ENCODE measurements at regions not wholly inside any gene's neighbourhood (a gene's known extent, or its start where the extent isn't known, plus 50 kb on each side); places are given as distances from the start of the nearest gene placed in this dataset.
"Not testable (repeated sequence)": the region's sequence is repeated elsewhere in the genome, so short reads cannot be mapped to it uniquely, and the experiment has no call there.

- no peak overlapping the region for H3K27ac ChIP-seq (ENCODE audit: low read depth, low read length)
- H2AFZ ChIP-seq (ENCODE audit: low read length, unreplicated experiment): no peak overlapping the region
- H3K4me1 ChIP-seq (ENCODE audit: control insufficient read depth, insufficient read depth, low read length, unreplicated experiment): no peaks in the 10 kb centered on the region
- H3K79me2 ChIP-seq (ENCODE audit: control insufficient read depth, insufficient read depth, low read length, unreplicated experiment): no peaks in the 10 kb centered on the region
- no peaks in the 10 kb centered on the region for H3K36me3 ChIP-seq (ENCODE audit: insufficient read depth, low read length)
- no peak overlapping the region for H3K4me3 ChIP-seq (ENCODE audit: low read depth, low read length)
- no peaks in the 10 kb centered on the region for H3K27me3 ChIP-seq (ENCODE audit: insufficient read depth, low read length)
Observed at GRCh38 chr18:42360716-42361115, 405.7 kb downstream of the PIK3C3 start.

- H3K36me3 ChIP-seq (ENCODE audit: insufficient read depth, low read length): no peaks in the 10 kb centered on the region
- no peaks in the 10 kb centered on the region for H3K27me3 ChIP-seq (ENCODE audit: insufficient read depth, low read length)
- H3K79me2 ChIP-seq (ENCODE audit: control insufficient read depth, insufficient read depth, low read length, unreplicated experiment): no peaks in the 10 kb centered on the region
- H2AFZ ChIP-seq (ENCODE audit: low read length, unreplicated experiment): no peak overlapping the region
- no peak overlapping the region for H3K27ac ChIP-seq (ENCODE audit: low read depth, low read length)
- no peaks in the 10 kb centered on the region for H3K4me1 ChIP-seq (ENCODE audit: control insufficient read depth, insufficient read depth, low read length, unreplicated experiment)
- H3K4me3 ChIP-seq (ENCODE audit: low read depth, low read length): no peak overlapping the region
Observed at GRCh38 chr18:42363446-42364441, 408.7 kb downstream of the PIK3C3 start.

- no peaks in the 10 kb centered on the region for H3K4me1 ChIP-seq (ENCODE audit: control insufficient read depth, insufficient read depth, low read length, unreplicated experiment)
- H3K4me3 ChIP-seq (ENCODE audit: low read depth, low read length): no peak overlapping the region
- no peaks in the 10 kb centered on the region for H3K36me3 ChIP-seq (ENCODE audit: insufficient read depth, low read length)
- no peaks in the 10 kb centered on the region for H3K27me3 ChIP-seq (ENCODE audit: insufficient read depth, low read length)
- H3K27ac ChIP-seq (ENCODE audit: low read depth, low read length): no peak overlapping the region
- H3K79me2 ChIP-seq (ENCODE audit: control insufficient read depth, insufficient read depth, low read length, unreplicated experiment): no peaks in the 10 kb centered on the region
- no peak overlapping the region for H2AFZ ChIP-seq (ENCODE audit: low read length, unreplicated experiment)
Observed at GRCh38 chr18:42364766-42365165, 409.7 kb downstream of the PIK3C3 start.

GRCh38 chr18:42365591-42365990, 410.6 kb downstream of the PIK3C3 start:
- no peak overlapping the region for H3K27ac ChIP-seq (ENCODE audit: low read depth, low read length)
- no peaks in the 10 kb centered on the region for H3K79me2 ChIP-seq (ENCODE audit: control insufficient read depth, insufficient read depth, low read length, unreplicated experiment)
- no peaks in the 10 kb centered on the region for H3K27me3 ChIP-seq (ENCODE audit: insufficient read depth, low read length)
- H3K4me3 ChIP-seq (ENCODE audit: low read depth, low read length): no peak overlapping the region
- no peaks in the 10 kb centered on the region for H3K36me3 ChIP-seq (ENCODE audit: insufficient read depth, low read length)
- H3K4me1 ChIP-seq (ENCODE audit: control insufficient read depth, insufficient read depth, low read length, unreplicated experiment): no peaks in the 10 kb centered on the region
- no peak overlapping the region for H2AFZ ChIP-seq (ENCODE audit: low read length, unreplicated experiment)

GRCh38 chr18:42373584-42373983, 418.6 kb downstream of the PIK3C3 start:
- Histone ChIP-seq H3K4me3 (ENCODE audit: low read depth, low read length) (no peak overlapping the region), H3K27me3 (ENCODE audit: insufficient read depth, low read length) (no peaks in the 10 kb centered on the region), H3K79me2 (ENCODE audit: control insufficient read depth, insufficient read depth, low read length, unreplicated experiment) (no peaks in the 10 kb centered on the region), H3K36me3 (ENCODE audit: insufficient read depth, low read length) (no peaks in the 10 kb centered on the region), H3K27ac (ENCODE audit: low read depth, low read length) (no peak overlapping the region), H2AFZ (ENCODE audit: low read length, unreplicated experiment) (no peak overlapping the region), H3K4me1 (ENCODE audit: control insufficient read depth, insufficient read depth, low read length, unreplicated experiment) (no peaks in the 10 kb centered on the region)

DNA sequence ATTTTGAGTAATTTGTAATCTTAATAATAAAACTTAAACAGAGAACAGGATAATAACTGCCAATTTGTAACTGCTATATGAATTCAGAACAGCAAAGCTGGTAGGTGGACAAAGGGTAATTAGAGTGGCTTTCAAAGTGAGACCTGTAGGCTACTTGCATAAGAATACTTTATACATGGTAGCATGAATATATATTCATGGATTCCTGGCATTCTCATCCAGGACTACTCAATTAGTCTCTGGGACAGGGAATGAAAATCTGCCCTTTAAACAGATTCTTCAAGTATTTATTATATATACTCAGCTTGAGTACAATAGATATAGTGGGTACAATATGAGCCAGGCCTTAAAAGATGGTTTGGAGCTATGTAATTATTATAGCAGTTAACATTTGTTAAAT, 419.9 kb downstream of the PIK3C3 start:
- Histone ChIP-seq H3K27me3 (ENCODE audit: insufficient read depth, low read length) (no peaks in the 10 kb centered on the region), H3K27ac (ENCODE audit: low read depth, low read length) (no peak overlapping the region), H2AFZ (ENCODE audit: low read length, unreplicated experiment) (no peak overlapping the region), H3K79me2 (ENCODE audit: control insufficient read depth, insufficient read depth, low read length, unreplicated experiment) (no peaks in the 10 kb centered on the region), H3K4me3 (ENCODE audit: low read depth, low read length) (no peak overlapping the region), H3K36me3 (ENCODE audit: insufficient read depth, low read length) (no peaks in the 10 kb centered on the region), H3K4me1 (ENCODE audit: control insufficient read depth, insufficient read depth, low read length, unreplicated experiment) (no peaks in the 10 kb centered on the region)

GRCh38 chr18:42378854-42379253, 423.8 kb downstream of the PIK3C3 start:
- H3K36me3 ChIP-seq (ENCODE audit: insufficient read depth, low read length); H3K4me3 ChIP-seq (ENCODE audit: low read depth, low read length); H2AFZ ChIP-seq (ENCODE audit: low read length, unreplicated experiment); H3K27me3 ChIP-seq (ENCODE audit: insufficient read depth, low read length); H3K4me1 ChIP-seq (ENCODE audit: control insufficient read depth, insufficient read depth, low read length, unreplicated experiment); H3K27ac ChIP-seq (ENCODE audit: low read depth, low read length); H3K79me2 ChIP-seq (ENCODE audit: control insufficient read depth, insufficient read depth, low read length, unreplicated experiment): not testable (repeated sequence)

DNA sequence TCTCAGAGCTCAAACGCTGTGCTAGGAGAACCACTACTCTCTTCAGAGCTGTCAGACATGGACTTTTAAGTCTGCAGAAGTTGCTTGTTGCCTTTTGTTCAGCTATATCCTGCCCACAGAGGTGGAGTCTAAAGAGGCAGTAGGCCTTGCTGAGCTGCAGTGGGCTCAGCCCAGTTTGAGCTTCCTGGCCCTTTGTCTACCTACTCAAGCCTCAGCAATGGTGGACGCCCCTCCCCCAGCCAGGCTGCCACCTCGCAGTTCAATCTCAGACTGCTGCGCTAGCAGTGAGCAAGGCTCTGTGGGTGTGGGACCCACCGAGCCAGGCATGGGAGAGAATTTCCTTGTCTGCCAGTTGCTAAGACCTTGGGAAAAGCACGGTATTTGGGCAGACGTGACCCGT, 426.2 kb downstream of the PIK3C3 start:
- not testable (repeated sequence) for H3K79me2 ChIP-seq (ENCODE audit: control insufficient read depth, insufficient read depth, low read length, unreplicated experiment); H3K4me1 ChIP-seq (ENCODE audit: control insufficient read depth, insufficient read depth, low read length, unreplicated experiment); H3K27me3 ChIP-seq (ENCODE audit: insufficient read depth, low read length); H3K4me3 ChIP-seq (ENCODE audit: low read depth, low read length); H2AFZ ChIP-seq (ENCODE audit: low read length, unreplicated experiment); H3K27ac ChIP-seq (ENCODE audit: low read depth, low read length); H3K36me3 ChIP-seq (ENCODE audit: insufficient read depth, low read length)

- no peaks in the 10 kb centered on the region for H3K4me1 ChIP-seq (ENCODE audit: control insufficient read depth, insufficient read depth, low read length, unreplicated experiment)
- H3K36me3 ChIP-seq (ENCODE audit: insufficient read depth, low read length): no peaks in the 10 kb centered on the region
- H2AFZ ChIP-seq (ENCODE audit: low read length, unreplicated experiment): no peak overlapping the region
- H3K4me3 ChIP-seq (ENCODE audit: low read depth, low read length): no peak overlapping the region
- H3K27me3 ChIP-seq (ENCODE audit: insufficient read depth, low read length): no peaks in the 10 kb centered on the region
- no peak overlapping the region for H3K27ac ChIP-seq (ENCODE audit: low read depth, low read length)
- H3K79me2 ChIP-seq (ENCODE audit: control insufficient read depth, insufficient read depth, low read length, unreplicated experiment): no peaks in the 10 kb centered on the region
Observed at GRCh38 chr18:42392416-42392815, 437.4 kb downstream of the PIK3C3 start.

- Histone ChIP-seq H3K27ac (ENCODE audit: low read depth, low read length) (no peak overlapping the region), H3K4me1 (ENCODE audit: control insufficient read depth, insufficient read depth, low read length, unreplicated experiment) (no peaks in the 10 kb centered on the region), H3K36me3 (ENCODE audit: insufficient read depth, low read length) (no peaks in the 10 kb centered on the region), H3K27me3 (ENCODE audit: insufficient read depth, low read length) (no peaks in the 10 kb centered on the region), H2AFZ (ENCODE audit: low read length, unreplicated experiment) (no peak overlapping the region), H3K4me3 (ENCODE audit: low read depth, low read length) (no peak overlapping the region), H3K79me2 (ENCODE audit: control insufficient read depth, insufficient read depth, low read length, unreplicated experiment) (no peaks in the 10 kb centered on the region)
Observed at GRCh38 chr18:42392926-42393325, 437.9 kb downstream of the PIK3C3 start.

DNA sequence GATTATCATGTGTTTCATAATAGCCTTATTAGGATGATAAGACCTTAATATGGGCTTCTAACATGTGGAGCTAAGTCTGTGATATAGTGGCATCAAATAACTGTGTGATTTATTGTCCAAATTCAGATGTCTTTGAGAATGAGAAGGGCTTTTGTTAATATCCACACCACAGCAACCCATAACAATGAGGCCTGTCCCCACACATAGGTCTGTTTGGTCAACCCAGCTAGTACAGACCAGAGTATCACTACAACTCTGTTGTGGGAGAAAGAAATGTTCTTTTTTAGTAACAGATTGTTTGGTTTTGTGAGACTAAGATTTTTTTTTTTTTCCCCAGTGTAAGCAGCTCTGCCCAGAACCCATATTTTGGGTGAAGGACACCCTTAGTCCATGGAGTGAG, 439.2 kb downstream of the PIK3C3 start:
- H2AFZ ChIP-seq (ENCODE audit: low read length, unreplicated experiment): no peak overlapping the region
- H3K4me1 ChIP-seq (ENCODE audit: control insufficient read depth, insufficient read depth, low read length, unreplicated experiment): no peaks in the 10 kb centered on the region
- H3K36me3 ChIP-seq (ENCODE audit: insufficient read depth, low read length): no peaks in the 10 kb centered on the region
- no peak overlapping the region for H3K27ac ChIP-seq (ENCODE audit: low read depth, low read length)
- H3K79me2 ChIP-seq (ENCODE audit: control insufficient read depth, insufficient read depth, low read length, unreplicated experiment): no peaks in the 10 kb centered on the region
- H3K4me3 ChIP-seq (ENCODE audit: low read depth, low read length): no peak overlapping the region
- H3K27me3 ChIP-seq (ENCODE audit: insufficient read depth, low read length): no peaks in the 10 kb centered on the region
